GM12878 (cell line): ENCODE measurements at regions not wholly inside any gene's neighbourhood (a gene's known extent, or its start where the extent isn't known, plus 50 kb on each side); places are given as distances from the start of the nearest gene placed in this dataset.

ENCODE experiments used
- ATAC-seq: fragments of 200-7000 bp; cut with Tn5 transposase; 3 replicates; pipeline ENCODE4 v1.9.1; 2020; ENCODE audit warnings: mild to moderate bottlenecking, moderate library complexity
- BruUV-seq: library from RNA; stranded (reverse); fragments of 400-500 nt; replicated peaks from 2 replicates; lab custom pipeline; 2021; lab: Mats Ljungman, UMichigan
- CTCF ChIA-PET: fragments of 300-600 bp; sonication (Branson Sonifier 250); formaldehyde crosslinking; extraction: SDS; loops from one replicate; lab custom pipeline; 2021; ENCODE audit warnings: inconsistent platforms; lab: Yijun Ruan, JAX
- POLR2A ChIA-PET: fragments of 350-600 bp; formaldehyde crosslinking; extraction: SDS; loops from one replicate; lab custom pipeline; 2021; ENCODE audit warnings: inconsistent platforms; lab: Charles Lee
- RAD21 ChIA-PET: fragments of 300-600 bp; sonication (Branson Sonifier 250); formaldehyde crosslinking; loops from one replicate; lab custom pipeline; 2023; ENCODE audit warnings: antibody characterized with exemption; ENCODE audit not compliant: unreplicated experiment; lab: Charles Lee
- SMC1A ChIA-PET: fragments of 300-600 bp; sonication (Branson Sonifier 250); formaldehyde crosslinking; loops from one replicate; lab custom pipeline; 2023; ENCODE audit not compliant: unreplicated experiment, uncharacterized antibody; lab: Charles Lee
- DNase-seq: peaks from one replicate; pipeline ENCODE4 v3.0.0-alpha.2; 2011; ENCODE audit warnings: low read depth, low spot score
- FAIRE-seq: peaks from 3 replicates; lab custom pipeline; 2011; peaks lifted over from hg19 to GRCh38; lab: Jason Lieb, UNC
- H2AFZ ChIP-seq: 2 replicates; pipeline ENCODE4 v1.6.0; 2011; ENCODE audit warnings: low read depth, low read length, control low read depth; ENCODE audit not compliant: control insufficient read depth
- H3K27ac ChIP-seq: 2 replicates; pipeline ENCODE4 v1.5.1; 2011; ENCODE audit warnings: control low read depth; ENCODE audit not compliant: control insufficient read depth, insufficient read depth
- H3K27me3 ChIP-seq, 2 experiments: replicated peaks in 1 of 2; 2 replicates each; pipeline versions ENCODE4 v1.6.0 to v1.6.1; 2011; ENCODE audit warnings: low read length in 1 of 2; ENCODE audit not compliant: control insufficient read depth in 2 of 2, insufficient read depth in 2 of 2
- H3K36me3 ChIP-seq, 2 experiments: 2 replicates each; pipeline ENCODE4 v1.5.1; 2011; ENCODE audit warnings: low read length in 1 of 2; ENCODE audit not compliant: control insufficient read depth in 2 of 2, insufficient read depth in 2 of 2
- H3K4me1 ChIP-seq: 2 replicates; pipeline ENCODE4 v1.6.1; 2011; ENCODE audit warnings: mild to moderate bottlenecking, low read length, moderate library complexity, mixed read lengths; ENCODE audit not compliant: control insufficient read depth, insufficient read depth
- H3K4me2 ChIP-seq: 2 replicates; pipeline ENCODE4 v1.6.0; 2011; ENCODE audit warnings: control low read depth; ENCODE audit not compliant: control insufficient read depth, insufficient read depth
- H3K4me3 ChIP-seq: fragments of 200-600 bp; sonication (generic); 2 replicates; pipeline ENCODE4 v1.5.1; 2016
- H3K79me2 ChIP-seq: 2 replicates; pipeline ENCODE4 v1.6.0; 2011; ENCODE audit warnings: low read length; ENCODE audit not compliant: control insufficient read depth, insufficient read depth
- H3K9ac ChIP-seq: 2 replicates; pipeline ENCODE4 v1.8.0; 2011; ENCODE audit warnings: low read length, control low read depth, mixed read lengths; ENCODE audit not compliant: control insufficient read depth, insufficient read depth
- H3K9me3 ChIP-seq: replicated peaks from 3 replicates; pipeline ENCODE4 v1.5.1; 2011; ENCODE audit warnings: mild to moderate bottlenecking, low read length; ENCODE audit not compliant: control insufficient read depth, insufficient read depth
- H4K20me1 ChIP-seq: 2 replicates; pipeline ENCODE4 v1.6.0; 2011; ENCODE audit not compliant: control insufficient read depth, insufficient read depth
- CBFB ChIP-seq: IDR thresholded peaks from 2 replicates; pipeline ENCODE4 v1.6.1; 2016; ENCODE audit warnings: antibody characterized with exemption, low read depth
- CUX1 ChIP-seq: IDR thresholded peaks from 2 replicates; pipeline ENCODE4 v1.6.1; 2012; ENCODE audit warnings: improper control_type of control experiment, low read depth, low read length; ENCODE audit not compliant: insufficient replicate concordance
- NFYB ChIP-seq: IDR thresholded peaks from 2 replicates; pipeline ENCODE4 v1.6.1; 2011; ENCODE audit warnings: low read depth, mild to moderate bottlenecking, low read length, improper control_type of control experiment, moderate library complexity; ENCODE audit not compliant: insufficient read depth
- NRF1 ChIP-seq: conservative IDR thresholded peaks from 2 replicates; pipeline ENCODE4 v1.6.1; 2011; ENCODE audit warnings: mild to moderate bottlenecking, low read depth, low read length, improper control_type of control experiment
- WGBS: methylation state at CpG from one replicate; pipeline ENCODE4 v1.1.6; 2016; ENCODE audit warnings: low lambda C conversion rate; ENCODE audit not compliant: insufficient replicate concordance, insufficient coverage; ENCODE audit errors: missing lambda C conversion rate; 5-methylcytosine and 5-hydroxymethylcytosine counted together
- in situ Hi-C: fragments of 300-500 bp; cut with MboI; formaldehyde crosslinking; loops from 9 replicates; pipeline ENCODE4 v1.14.3; 2018; ENCODE audit warnings: mixed read lengths
- intact Hi-C: fragments of 100-400 bp; cut with micrococcal nuclease; formaldehyde crosslinking; loops from one replicate; pipeline ENCODE4 v1.14.2; 2022; ENCODE audit not compliant: unreplicated experiment

- no peaks in the 10 kb centered on the region for H4K20me1 ChIP-seq
- FAIRE-seq (no peak), ATAC-seq (no peak), DNase-seq (no peak)
- no peak overlapping the region for H3K4me3 ChIP-seq
- CTCF ChIA-PET = interaction anchor here (0.7 kb wide), 1 partner anchor 1658 kb away, joined by 3 read pairs; no protein-coding TSS in a partner anchor
- RAD21 ChIA-PET = no interaction called here
- no peak overlapping the region for H3K9ac ChIP-seq
- intact Hi-C loops = no loop called here
- in situ Hi-C loops = no loop called here
- 50% methylated on average over 10 of the region's 10 CpGs for WGBS
- no peaks in the 10 kb centered on the region for H3K79me2 ChIP-seq
- peaks cover 0 to 2% of the 10 kb centered on the region in 2 experiments; a peak in 1 of 4 replicates for H3K27me3 ChIP-seq
- POLR2A ChIA-PET = no interaction called here
- SMC1A ChIA-PET = interaction anchor here (0.6 to 1.3 kb wide), 3 partner anchors 32 to 644 kb away, joined by 3 read pairs; no protein-coding TSS in a partner anchor
- no peaks in the 10 kb centered on the region for H3K4me1 ChIP-seq
- H3K36me3 ChIP-seq = no peaks in the 10 kb centered on the region
- TF ChIP-seq CUX1 = no peak
- TF ChIP-seq NFYB = no peak
- TF ChIP-seq CBFB = no peak
- TF ChIP-seq NRF1 = no peak
- H3K27ac ChIP-seq = no peak overlapping the region
- BruUV-seq = no TSS peak
- no peak overlapping the region for H3K4me2 ChIP-seq
- H2AFZ ChIP-seq = no peak overlapping the region
- no peaks in the 10 kb centered on the region for H3K9me3 ChIP-seq
These were observed 322.2 kb downstream of the IRS1 start for GRCh38 chr2:226477221-226478108.
